HepG2 (cell line): ENCODE measurements at regions not wholly inside any gene's neighbourhood (a gene's known extent, or its start where the extent isn't known, plus 50 kb on each side); places are given as distances from the start of the nearest gene placed in this dataset.

ENCODE experiments used
- ATAC-seq: fragments of 200-7000 bp; cut with Tn5 transposase; 3 replicates; pipeline ENCODE4 v1.9.1; 2020; ENCODE audit warnings: mild to moderate bottlenecking, moderate library complexity
- BruUV-seq: library from RNA; stranded (reverse); fragments of 400-500 nt; replicated peaks from 2 replicates; lab custom pipeline; 2021; lab: Mats Ljungman, UMichigan
- CTCF ChIA-PET: fragments of 300-600 bp; formaldehyde crosslinking; extraction: SDS; loops from one replicate; lab custom pipeline; 2021; ENCODE audit warnings: low total read pairs, inconsistent platforms, low intra/inter-chr PET ratio; lab: Yijun Ruan, JAX
- POLR2A ChIA-PET: fragments of 350-600 bp; sonication (Branson Sonifier 250); formaldehyde crosslinking; loops from one replicate; lab custom pipeline; 2020; ENCODE audit warnings: antibody characterized with exemption, inconsistent platforms; lab: Yijun Ruan, JAX
- DNase-seq: peaks from one replicate; pipeline ENCODE4 v3.0.0-alpha.2; 2015; ENCODE audit warnings: low spot score
- FAIRE-seq: peaks from 3 replicates; lab custom pipeline; 2011; peaks lifted over from hg19 to GRCh38; lab: Jason Lieb, UNC
- H2AFZ ChIP-seq: one replicate; pipeline ENCODE4 v1.6.1; 2011; ENCODE audit warnings: low read length, inconsistent platforms
- H3K27ac ChIP-seq: fragments of 300-600 bp; 3 replicates; pipeline ENCODE4 v1.8.0; 2011; ENCODE audit warnings: mixed run types, mild to moderate bottlenecking, mixed read lengths, low read length, inconsistent platforms; ENCODE audit not compliant: insufficient read depth; ENCODE audit errors: extremely low read length
- H3K27me3 ChIP-seq, 2 experiments: fragments of 200-600 bp in 1 of 2; 2 replicates in 1 of 2; 3 replicates in 1 of 2; pipeline versions ENCODE4 v1.6.0 to v1.8.0; 2011; ENCODE audit warnings: low read length in 2 of 2, mild to moderate bottlenecking in 2 of 2, moderate library complexity in 2 of 2, inconsistent platforms in 1 of 2; ENCODE audit not compliant: insufficient read depth in 2 of 2, control insufficient read depth in 1 of 2
- H3K36me3 ChIP-seq, 2 experiments: fragments of 200-600 bp in 1 of 2; replicated peaks in 1 of 2; 2 replicates in 1 of 2; 3 replicates in 1 of 2; pipeline versions ENCODE4 v1.5.1 to v1.8.0; 2011; ENCODE audit warnings: low read length in 2 of 2, inconsistent platforms in 1 of 2; ENCODE audit not compliant: insufficient read depth in 2 of 2, control insufficient read depth in 1 of 2
- H3K4me1 ChIP-seq: 2 replicates; pipeline ENCODE4 v1.5.1; 2012; ENCODE audit warnings: low read length, inconsistent platforms; ENCODE audit not compliant: insufficient read depth
- H3K4me2 ChIP-seq: 2 replicates; pipeline ENCODE4 v1.6.0; 2011; ENCODE audit warnings: low read depth, low read length, inconsistent platforms
- H3K4me3 ChIP-seq, 3 experiments: fragments of 200-600 bp in 1 of 3; sonication (generic), shearing (Covaris generic) in 1 of 3; replicated peaks in 1 of 3; 2 replicates each; pipeline ENCODE4 v1.5.1; 2011 to 2016; ENCODE audit warnings: low read length in 3 of 3, inconsistent platforms in 2 of 3, low read depth in 2 of 3, mild to moderate bottlenecking in 2 of 3, control low read depth in 1 of 3, mixed read lengths in 1 of 3; ENCODE audit not compliant: insufficient read depth in 1 of 3
- H3K79me2 ChIP-seq: one replicate; pipeline ENCODE4 v1.6.1; 2011; ENCODE audit warnings: low read length, inconsistent platforms; ENCODE audit not compliant: insufficient read depth
- H3K9ac ChIP-seq: 2 replicates; pipeline ENCODE4 v1.6.0; 2011; ENCODE audit warnings: mild to moderate bottlenecking, low read depth, low read length, inconsistent platforms; ENCODE audit not compliant: insufficient read depth
- H3K9me3 ChIP-seq: 2 replicates; pipeline ENCODE4 v1.5.1; 2012; ENCODE audit warnings: mild to moderate bottlenecking, low read length
- H4K20me1 ChIP-seq: 2 replicates; pipeline ENCODE4 v1.6.0; 2011; ENCODE audit warnings: inconsistent platforms, mild to moderate bottlenecking, low read length, moderate library complexity; ENCODE audit not compliant: insufficient read depth
- RBFOX2 ChIP-seq: fragments of 200-400 bp; formaldehyde crosslinking; IDR thresholded peaks from 2 replicates; pipeline ENCODE4 v1.6.1; 2017; ENCODE audit warnings: low read depth, mild to moderate bottlenecking, low read length
- ZFP62 ChIP-seq: sonication (generic); formaldehyde crosslinking; IDR thresholded peaks from 2 replicates; pipeline ENCODE4 v1.4.0; 2020; ENCODE audit warnings: missing genetic modification reagents
- ZNF124 ChIP-seq: sonication (generic); formaldehyde crosslinking; IDR thresholded peaks from 2 replicates; pipeline ENCODE4 v1.4.0; 2020; ENCODE audit warnings: missing genetic modification reagents
- ZNF235 ChIP-seq: sonication (generic); formaldehyde crosslinking; IDR thresholded peaks from 2 replicates; pipeline ENCODE4 v1.8.1; 2023; ENCODE audit warnings: mild to moderate bottlenecking, missing genetic modification reagents, borderline replicate concordance
- ZNF550 ChIP-seq: sonication (generic); formaldehyde crosslinking; IDR thresholded peaks from 2 replicates; pipeline ENCODE4 v1.4.0; 2020; ENCODE audit warnings: mild to moderate bottlenecking, missing genetic modification reagents, borderline replicate concordance
- ZNF780A ChIP-seq: sonication (generic); formaldehyde crosslinking; IDR thresholded peaks from 2 replicates; pipeline ENCODE4 v1.8.0; 2022; ENCODE audit warnings: mild to moderate bottlenecking, missing genetic modification reagents, moderate library complexity
- WGBS: methylation state at CpG from one replicate; pipeline ENCODE4 v1.1.6; 2017; ENCODE audit warnings: low lambda C conversion rate; 5-methylcytosine and 5-hydroxymethylcytosine counted together
- in situ Hi-C: cut with HindIII; loops from 2 replicates; pipeline ENCODE4 v1.10.0; 2017; ENCODE audit warnings: low pct_unique_long_range_greater_than_20kb; ENCODE audit not compliant: extremely low pct_ligation_motif_present
- intact Hi-C: fragments of 100-400 bp; cut with micrococcal nuclease; formaldehyde crosslinking; loops from one replicate; pipeline ENCODE4 v1.10.0; 2022; ENCODE audit not compliant: unreplicated experiment
- TF ChIP-seq, protein P1 (sequence below): IDR thresholded peaks from 2 replicates; pipeline ENCODE4 v1.6.1; 2016; ENCODE audit warnings: low read depth
- TF ChIP-seq, protein P2 (sequence below): sonication (generic); formaldehyde crosslinking; IDR thresholded peaks from 2 replicates; pipeline ENCODE4 v1.9.0; 2021; ENCODE audit warnings: mild to moderate bottlenecking, missing genetic modification reagents
- TF ChIP-seq, protein P3 (sequence below): sonication (generic); formaldehyde crosslinking; IDR thresholded peaks from 2 replicates; pipeline ENCODE4 v1.5.1; 2020; ENCODE audit warnings: missing genetic modification reagents, mild to moderate bottlenecking, borderline replicate concordance
- TF ChIP-seq, protein P4 (sequence below): sonication (generic); formaldehyde crosslinking; IDR thresholded peaks from 2 replicates; pipeline ENCODE4 v1.4.0; 2020; ENCODE audit warnings: mild to moderate bottlenecking, missing genetic modification reagents, borderline replicate concordance

DNA sequence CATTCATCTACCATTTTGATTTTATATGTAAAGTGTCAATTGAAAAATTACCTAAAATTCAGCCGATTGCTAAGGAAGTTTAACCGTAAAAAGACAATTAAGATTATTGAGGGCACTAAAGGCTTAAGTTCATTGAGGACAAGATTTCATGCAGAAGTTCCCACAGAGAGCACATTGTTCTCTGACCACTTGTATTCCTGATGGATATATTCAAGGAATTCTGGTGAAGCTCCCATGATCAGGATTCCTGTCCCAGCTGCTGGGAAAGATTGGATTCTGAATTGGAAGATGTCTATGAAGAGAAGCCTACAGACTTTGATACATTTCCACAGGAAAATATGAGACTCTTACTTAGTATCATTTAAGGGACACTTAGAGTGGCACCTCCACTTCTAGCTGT lies 209.2 kb upstream of the KCTD3 start:
- Histone ChIP-seq H3K27ac (no peak overlapping the region), H4K20me1 (no peaks in the 10 kb centered on the region), H3K79me2 (no peaks in the 10 kb centered on the region), H3K36me3 (no peaks in the 10 kb centered on the region), H3K9ac (no peak overlapping the region), H2AFZ (no peak overlapping the region), H3K4me3 (no peak overlapping the region), H3K4me2 (no peak overlapping the region), H3K27me3 (no peaks in the 10 kb centered on the region), H3K4me1 (no peaks in the 10 kb centered on the region), H3K9me3 (no peaks in the 10 kb centered on the region)
- ATAC-seq = no peak
- intact Hi-C loops (no loop called here), in situ Hi-C loops (no loop called here)
- ChIA-PET POLR2A (no interaction called here), CTCF (no interaction called here)
- no peak for DNase-seq
- BruUV-seq = no TSS peak
- 30% methylated on average over 2 of the region's 2 CpGs for WGBS
- FAIRE-seq = no peak
- TF ChIP-seq ZNF550 (CRISPR knock-in tag) (no peak), ZNF780A (CRISPR knock-in tag) (no peak), ZNF124 (CRISPR knock-in tag) (no peak), ZFP62 (CRISPR knock-in tag) (no peak), ZNF235 (CRISPR knock-in tag) (no peak), RBFOX2 (no peak)
- TF ChIP-seq, protein P1, sequence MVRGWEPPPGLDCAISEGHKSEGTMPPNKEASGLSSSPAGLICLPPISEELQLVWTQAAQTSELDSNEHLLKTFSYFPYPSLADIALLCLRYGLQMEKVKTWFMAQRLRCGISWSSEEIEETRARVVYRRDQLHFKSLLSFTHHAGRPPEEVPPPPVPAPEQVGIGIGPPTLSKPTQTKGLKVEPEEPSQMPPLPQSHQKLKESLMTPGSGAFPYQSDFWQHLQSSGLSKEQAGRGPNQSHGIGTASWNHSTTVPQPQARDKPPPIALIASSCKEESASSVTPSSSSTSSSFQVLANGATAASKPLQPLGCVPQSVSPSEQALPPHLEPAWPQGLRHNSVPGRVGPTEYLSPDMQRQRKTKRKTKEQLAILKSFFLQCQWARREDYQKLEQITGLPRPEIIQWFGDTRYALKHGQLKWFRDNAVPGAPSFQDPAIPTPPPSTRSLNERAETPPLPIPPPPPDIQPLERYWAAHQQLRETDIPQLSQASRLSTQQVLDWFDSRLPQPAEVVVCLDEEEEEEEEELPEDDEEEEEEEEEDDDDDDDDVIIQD (CRISPR knock-in tag) = no peak
- TF ChIP-seq, protein P2, sequence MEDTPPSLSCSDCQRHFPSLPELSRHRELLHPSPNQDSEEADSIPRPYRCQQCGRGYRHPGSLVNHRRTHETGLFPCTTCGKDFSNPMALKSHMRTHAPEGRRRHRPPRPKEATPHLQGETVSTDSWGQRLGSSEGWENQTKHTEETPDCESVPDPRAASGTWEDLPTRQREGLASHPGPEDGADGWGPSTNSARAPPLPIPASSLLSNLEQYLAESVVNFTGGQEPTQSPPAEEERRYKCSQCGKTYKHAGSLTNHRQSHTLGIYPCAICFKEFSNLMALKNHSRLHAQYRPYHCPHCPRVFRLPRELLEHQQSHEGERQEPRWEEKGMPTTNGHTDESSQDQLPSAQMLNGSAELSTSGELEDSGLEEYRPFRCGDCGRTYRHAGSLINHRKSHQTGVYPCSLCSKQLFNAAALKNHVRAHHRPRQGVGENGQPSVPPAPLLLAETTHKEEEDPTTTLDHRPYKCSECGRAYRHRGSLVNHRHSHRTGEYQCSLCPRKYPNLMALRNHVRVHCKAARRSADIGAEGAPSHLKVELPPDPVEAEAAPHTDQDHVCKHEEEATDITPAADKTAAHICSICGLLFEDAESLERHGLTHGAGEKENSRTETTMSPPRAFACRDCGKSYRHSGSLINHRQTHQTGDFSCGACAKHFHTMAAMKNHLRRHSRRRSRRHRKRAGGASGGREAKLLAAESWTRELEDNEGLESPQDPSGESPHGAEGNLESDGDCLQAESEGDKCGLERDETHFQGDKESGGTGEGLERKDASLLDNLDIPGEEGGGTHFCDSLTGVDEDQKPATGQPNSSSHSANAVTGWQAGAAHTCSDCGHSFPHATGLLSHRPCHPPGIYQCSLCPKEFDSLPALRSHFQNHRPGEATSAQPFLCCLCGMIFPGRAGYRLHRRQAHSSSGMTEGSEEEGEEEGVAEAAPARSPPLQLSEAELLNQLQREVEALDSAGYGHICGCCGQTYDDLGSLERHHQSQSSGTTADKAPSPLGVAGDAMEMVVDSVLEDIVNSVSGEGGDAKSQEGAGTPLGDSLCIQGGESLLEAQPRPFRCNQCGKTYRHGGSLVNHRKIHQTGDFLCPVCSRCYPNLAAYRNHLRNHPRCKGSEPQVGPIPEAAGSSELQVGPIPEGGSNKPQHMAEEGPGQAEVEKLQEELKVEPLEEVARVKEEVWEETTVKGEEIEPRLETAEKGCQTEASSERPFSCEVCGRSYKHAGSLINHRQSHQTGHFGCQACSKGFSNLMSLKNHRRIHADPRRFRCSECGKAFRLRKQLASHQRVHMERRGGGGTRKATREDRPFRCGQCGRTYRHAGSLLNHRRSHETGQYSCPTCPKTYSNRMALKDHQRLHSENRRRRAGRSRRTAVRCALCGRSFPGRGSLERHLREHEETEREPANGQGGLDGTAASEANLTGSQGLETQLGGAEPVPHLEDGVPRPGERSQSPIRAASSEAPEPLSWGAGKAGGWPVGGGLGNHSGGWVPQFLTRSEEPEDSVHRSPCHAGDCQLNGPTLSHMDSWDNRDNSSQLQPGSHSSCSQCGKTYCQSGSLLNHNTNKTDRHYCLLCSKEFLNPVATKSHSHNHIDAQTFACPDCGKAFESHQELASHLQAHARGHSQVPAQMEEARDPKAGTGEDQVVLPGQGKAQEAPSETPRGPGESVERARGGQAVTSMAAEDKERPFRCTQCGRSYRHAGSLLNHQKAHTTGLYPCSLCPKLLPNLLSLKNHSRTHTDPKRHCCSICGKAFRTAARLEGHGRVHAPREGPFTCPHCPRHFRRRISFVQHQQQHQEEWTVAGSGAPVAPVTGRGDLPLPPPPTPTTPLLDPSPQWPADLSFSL (CRISPR knock-in tag) = no peak
- TF ChIP-seq, protein P3, sequence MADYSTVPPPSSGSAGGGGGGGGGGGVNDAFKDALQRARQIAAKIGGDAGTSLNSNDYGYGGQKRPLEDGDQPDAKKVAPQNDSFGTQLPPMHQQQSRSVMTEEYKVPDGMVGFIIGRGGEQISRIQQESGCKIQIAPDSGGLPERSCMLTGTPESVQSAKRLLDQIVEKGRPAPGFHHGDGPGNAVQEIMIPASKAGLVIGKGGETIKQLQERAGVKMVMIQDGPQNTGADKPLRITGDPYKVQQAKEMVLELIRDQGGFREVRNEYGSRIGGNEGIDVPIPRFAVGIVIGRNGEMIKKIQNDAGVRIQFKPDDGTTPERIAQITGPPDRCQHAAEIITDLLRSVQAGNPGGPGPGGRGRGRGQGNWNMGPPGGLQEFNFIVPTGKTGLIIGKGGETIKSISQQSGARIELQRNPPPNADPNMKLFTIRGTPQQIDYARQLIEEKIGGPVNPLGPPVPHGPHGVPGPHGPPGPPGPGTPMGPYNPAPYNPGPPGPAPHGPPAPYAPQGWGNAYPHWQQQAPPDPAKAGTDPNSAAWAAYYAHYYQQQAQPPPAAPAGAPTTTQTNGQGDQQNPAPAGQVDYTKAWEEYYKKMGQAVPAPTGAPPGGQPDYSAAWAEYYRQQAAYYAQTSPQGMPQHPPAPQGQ = no peak
- TF ChIP-seq, protein P4, sequence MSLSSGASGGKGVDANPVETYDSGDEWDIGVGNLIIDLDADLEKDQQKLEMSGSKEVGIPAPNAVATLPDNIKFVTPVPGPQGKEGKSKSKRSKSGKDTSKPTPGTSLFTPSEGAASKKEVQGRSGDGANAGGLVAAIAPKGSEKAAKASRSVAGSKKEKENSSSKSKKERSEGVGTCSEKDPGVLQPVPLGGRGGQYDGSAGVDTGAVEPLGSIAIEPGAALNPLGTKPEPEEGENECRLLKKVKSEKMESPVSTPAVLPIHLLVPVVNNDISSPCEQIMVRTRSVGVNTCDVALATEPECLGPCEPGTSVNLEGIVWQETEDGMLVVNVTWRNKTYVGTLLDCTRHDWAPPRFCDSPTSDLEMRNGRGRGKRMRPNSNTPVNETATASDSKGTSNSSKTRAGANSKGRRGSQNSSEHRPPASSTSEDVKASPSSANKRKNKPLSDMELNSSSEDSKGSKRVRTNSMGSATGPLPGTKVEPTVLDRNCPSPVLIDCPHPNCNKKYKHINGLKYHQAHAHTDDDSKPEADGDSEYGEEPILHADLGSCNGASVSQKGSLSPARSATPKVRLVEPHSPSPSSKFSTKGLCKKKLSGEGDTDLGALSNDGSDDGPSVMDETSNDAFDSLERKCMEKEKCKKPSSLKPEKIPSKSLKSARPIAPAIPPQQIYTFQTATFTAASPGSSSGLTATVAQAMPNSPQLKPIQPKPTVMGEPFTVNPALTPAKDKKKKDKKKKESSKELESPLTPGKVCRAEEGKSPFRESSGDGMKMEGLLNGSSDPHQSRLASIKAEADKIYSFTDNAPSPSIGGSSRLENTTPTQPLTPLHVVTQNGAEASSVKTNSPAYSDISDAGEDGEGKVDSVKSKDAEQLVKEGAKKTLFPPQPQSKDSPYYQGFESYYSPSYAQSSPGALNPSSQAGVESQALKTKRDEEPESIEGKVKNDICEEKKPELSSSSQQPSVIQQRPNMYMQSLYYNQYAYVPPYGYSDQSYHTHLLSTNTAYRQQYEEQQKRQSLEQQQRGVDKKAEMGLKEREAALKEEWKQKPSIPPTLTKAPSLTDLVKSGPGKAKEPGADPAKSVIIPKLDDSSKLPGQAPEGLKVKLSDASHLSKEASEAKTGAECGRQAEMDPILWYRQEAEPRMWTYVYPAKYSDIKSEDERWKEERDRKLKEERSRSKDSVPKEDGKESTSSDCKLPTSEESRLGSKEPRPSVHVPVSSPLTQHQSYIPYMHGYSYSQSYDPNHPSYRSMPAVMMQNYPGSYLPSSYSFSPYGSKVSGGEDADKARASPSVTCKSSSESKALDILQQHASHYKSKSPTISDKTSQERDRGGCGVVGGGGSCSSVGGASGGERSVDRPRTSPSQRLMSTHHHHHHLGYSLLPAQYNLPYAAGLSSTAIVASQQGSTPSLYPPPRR = no peak
